ENCODE measurements at regions not wholly inside any gene's neighbourhood (a gene's known extent, or its start where the extent isn't known, plus 50 kb on each side); places are given as distances from the start of the nearest gene placed in this dataset.
"Not testable (repeated sequence)": the region's sequence is repeated elsewhere in the genome, so short reads cannot be mapped to it uniquely, and the experiment has no call there.

DNA sequence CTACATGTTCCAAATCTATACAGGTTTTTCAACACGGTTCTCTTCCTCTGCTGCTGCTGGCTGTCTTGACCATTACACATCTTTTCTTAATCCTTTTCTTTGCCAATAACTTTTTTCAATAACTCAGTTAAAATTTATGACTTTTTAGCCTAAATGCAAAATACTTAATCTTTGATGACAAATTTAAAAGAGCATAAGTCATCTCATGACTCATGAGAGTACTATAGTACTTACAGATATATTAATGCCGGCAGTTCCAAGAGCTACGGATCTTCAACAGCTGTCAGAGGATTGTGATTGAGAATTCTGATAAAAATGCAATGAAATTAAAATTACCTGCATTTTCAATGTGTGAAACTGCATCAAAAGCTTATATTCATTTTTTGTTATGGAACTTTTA lies 105.5 kb downstream of the KPNA2 start:
- no peak for DNase-seq (ENCODE audit: low read depth)

DNA sequence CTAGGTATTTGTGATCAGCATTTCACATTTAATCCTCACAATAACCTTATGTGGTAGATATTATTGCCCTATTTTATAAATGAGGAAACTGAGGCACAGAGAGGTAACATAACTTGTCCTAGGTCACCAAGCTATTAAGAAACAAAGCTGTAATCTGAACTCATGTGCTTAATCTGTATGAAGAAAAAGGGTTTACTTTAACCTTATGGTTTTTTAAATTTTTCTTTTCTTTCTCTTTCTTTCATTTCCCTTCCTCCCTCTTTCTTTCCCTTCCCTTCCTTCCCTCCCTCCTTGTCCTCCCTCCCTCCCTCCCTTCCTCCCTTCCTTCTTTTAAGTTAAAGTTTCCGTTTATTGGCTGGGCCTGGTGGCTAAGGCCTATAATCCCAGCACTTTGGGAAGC lies 105.2 kb upstream of the AMZ2 start:
- DNase-seq (ENCODE audit: low read depth): no peak

DNA sequence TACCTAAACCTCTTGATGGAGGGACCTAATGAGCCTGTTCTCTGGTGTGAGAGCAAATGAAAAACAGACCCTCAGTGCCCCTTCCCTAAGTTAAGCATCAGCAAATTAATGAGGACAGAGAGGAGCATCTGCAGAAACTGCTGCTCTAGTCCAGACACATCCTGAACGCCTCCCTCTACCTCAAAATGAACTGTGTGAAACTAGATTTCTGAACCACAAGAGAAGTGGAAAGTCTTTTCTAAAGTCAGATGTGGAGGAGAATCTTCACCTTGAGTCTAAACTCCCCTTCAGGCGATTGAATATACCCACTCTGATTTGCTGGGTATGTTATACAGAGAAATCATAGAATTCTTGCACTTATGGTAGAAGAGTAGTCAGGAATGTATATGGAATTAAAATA lies 104.4 kb upstream of the AMZ2 start:
- DNase-seq (ENCODE audit: low read depth): no peak

DNA sequence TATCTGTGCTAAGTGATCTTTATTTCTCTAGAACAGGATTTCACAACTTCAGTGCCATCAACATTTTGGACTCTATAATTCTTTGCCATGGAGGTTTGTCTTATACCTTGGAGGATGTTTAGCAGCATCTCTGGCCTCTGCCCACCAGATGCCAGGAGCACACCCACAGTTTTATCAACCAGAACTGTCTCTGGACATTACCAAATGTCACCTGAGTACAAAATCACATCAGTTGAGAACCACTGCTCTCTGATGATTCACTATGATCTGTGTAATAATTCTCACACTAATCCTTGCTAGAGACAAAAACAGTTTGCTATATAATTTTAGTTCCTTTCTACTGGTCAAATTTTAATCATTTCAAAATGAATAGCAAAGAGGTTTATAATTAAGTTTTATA lies 102.8 kb upstream of the AMZ2 start:
- no peak for DNase-seq (ENCODE audit: low read depth)

DNA sequence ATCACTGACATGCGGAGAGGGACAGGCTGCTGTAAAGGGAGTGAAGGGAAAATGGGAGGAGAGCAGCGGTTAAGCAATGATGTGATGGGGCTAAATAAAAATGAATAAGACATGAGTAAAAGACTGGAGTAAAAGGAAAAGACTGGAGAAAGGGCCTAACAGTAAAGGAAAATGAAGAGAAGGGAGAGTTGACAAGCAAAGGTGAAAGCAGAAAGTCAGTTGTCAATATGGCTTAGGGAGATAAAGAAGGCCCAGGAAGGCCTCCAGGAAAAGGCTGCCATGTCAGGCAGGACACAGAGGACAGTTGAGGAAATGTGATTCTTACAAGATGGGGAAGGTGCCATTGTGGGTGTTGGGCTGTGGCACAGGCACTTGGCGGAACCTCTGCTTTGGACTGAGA lies 98.9 kb upstream of the AMZ2 start:
- no peak for DNase-seq (ENCODE audit: low read depth)

DNA sequence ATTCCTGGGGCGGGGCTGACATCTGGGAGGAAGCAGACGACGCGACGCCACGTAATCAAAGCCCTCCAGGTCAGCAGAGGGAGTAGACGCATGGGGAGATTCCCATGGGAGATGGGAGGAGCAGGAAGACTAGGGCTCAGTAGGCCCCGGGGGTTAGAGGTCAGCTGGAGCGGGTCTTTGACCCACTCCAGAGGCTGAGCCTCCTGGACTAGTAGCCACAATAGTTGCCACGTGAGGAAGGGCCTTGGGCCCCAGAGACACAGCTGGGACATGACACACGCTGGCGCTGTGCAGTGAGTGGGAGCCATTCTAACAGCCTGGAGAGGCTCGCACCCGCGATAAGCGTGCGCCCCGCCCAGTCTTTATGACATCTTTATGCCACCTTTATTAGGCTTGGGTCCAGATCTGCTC lies 95.7 kb upstream of the AMZ2 start:
- no peak for DNase-seq (ENCODE audit: low read depth)

DNA sequence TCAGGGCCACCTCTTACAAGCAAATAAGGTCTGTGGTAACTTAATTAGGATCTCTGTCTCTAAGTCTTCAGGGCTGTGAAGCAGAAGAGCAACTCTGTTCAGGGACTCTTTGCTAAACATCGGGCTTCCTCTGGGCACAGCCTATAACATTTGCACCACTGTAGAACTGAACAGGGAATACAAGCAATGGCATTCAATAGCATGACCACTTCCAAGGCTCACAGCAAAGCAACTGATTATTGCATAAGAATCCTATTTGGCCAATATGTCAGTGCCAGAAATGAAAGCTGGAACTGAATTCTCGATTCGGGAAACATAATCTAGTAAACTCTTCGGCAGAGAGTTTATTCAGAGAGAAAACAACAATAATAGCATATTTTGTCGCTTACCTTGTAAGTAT lies 92.2 kb upstream of the AMZ2 start:
- no peak for DNase-seq (ENCODE audit: low read depth)

DNA sequence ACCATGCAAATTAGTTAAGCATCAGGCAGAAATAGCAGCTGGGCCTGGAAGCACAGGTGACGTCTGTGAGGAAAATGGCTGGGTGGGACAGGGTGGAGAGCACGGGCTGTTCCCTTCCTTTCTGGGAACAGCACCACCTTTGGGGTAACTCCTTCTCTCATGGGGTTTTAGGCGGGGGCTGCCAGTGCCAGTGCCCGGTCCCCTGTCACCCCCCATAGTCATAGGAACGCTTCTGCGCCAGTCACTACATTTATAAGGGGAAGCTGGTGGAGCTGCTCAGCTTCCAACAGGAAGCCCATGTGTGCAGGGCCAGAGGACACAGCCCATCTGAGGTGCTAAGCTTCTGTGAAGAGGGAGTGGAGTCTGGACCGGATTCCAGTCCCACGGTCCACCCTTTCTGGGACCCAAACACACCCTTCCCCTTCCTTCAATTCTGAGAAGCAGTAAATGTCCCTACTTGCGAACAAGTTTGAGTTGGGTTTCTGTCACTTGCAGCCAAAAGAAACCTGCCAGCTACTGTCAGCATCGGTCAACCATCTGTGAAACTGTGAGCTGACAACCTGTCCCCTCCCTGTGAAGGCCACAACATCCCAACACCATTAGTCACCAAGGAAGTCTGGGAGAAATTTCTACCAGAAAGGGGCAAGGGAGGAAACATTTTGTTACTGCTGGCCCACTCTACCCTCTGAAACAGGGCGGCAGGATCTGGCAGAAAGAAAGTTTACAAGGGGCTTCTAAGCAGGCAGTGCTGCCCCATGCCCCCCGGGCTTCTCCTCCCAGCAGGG lies 86.0 kb upstream of the AMZ2 start:
- peak; percentile 19 for DNase-seq (ENCODE audit: low read depth)

DNA sequence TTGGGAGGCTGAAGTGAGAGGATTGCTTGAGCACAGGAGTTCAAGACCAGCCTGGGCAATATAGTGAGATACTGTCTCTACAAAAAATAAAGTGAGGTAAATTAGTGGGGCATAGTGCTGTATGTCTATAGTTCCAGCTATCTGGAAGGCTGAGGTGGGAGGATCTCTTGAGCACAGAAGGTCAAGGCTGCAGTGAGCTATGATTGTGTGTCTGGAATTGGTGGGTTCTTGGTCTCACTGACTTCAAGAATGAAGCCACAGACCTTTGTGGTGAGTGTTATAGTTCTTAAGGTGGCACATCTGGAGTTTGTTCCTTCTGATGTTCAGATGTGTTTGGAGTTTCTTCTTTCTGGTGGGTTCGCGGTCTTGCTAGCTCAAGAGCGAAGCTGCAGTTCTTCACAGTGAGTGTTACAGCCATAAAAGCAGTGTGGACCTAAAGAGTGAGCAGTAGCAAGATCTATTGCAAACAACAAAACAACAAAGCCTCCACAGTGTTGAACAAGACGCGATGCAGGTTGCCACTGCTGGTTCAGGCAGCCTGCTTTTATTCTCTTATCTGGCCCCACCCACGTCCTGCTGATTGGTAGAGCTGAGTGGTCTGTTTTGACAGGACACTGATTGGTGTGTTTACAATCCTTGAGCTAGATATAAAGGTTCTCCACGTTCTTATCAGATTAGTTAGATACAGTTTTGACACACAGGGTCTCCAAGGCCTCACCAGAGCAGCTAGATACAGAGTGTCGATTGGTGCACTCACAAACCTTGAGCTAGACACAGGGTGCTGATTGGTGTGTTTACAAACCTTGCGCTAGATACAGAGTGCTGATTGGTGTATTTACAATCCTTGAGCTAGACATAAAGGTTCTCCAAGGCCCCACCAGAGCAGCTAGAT lies 79.3 kb upstream of the AMZ2 start:
- not testable (repeated sequence) for DNase-seq (ENCODE audit: low read depth)

DNA sequence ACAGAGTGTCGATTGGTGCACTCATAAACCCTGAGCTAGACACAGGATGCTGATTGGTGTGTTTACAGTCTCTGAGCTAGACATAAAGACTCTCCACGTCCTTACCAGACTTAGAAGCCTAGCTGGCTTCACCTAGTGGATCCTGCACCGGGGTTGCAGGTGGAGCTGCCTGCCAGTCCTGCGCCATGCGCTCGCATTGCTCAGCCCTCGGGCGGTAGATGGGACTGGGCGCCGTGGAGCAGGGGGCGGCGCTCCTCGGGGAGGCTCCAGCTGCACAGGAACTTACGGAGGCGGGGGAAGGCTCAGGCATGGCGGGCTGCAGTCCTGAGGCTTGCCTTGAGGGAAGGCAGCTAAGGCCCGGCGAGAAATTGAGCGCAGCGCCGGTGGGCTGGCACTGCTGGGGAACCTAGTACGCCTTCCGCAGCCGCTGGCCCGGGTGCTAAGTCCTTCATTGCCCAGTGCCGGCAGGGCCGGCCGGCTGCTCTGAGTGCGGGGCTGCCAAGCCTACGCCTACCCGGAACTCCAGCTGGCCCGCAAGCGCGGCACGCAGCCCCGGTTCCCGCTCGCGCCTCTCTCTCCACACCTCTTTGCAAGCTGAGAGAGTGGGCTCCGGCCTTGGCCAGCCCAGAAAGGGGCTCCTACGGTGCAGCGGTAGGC lies 78.5 kb upstream of the AMZ2 start:
- not testable (repeated sequence) for DNase-seq (ENCODE audit: low read depth)

DNA sequence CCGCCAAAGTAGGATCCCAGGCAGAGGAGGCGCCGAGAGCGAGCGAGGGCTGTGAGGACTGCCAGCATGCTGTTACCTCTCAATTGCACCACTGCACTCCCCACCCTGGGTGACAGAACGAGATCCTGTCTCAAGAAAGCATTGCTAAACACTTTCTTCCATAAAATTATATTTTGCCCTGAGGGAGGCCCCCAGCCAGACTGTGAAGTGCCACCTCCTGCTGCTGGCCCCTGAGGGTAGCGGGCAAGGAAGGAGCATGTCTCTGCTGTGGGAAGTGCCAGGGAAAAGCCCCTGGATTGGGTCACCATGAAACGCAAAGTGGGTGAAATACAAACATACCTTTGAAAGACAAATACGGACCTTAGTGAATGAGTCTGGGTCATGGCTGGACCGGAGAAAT lies 78.0 kb upstream of the AMZ2 start:
- no peak for DNase-seq (ENCODE audit: low read depth)

DNA sequence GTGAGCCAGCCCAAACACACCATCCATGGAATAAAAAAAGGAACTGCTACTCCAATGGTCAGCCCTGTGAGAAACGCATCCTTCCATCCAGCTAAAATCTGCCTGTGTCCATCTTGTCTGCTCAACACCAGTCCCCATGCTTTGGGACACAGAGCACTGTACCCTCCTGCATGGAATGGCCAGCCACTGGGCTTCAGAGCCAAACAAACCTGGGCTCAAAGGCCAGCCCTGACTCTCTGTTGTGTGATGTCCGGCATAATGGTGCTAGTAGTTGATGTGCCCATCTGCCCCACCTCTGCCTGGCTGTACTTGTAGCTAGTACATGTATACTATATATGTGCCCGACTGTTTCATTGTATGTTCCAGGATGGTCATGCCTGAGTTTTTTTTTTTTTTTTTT lies 77.6 kb upstream of the AMZ2 start:
- no peak for DNase-seq (ENCODE audit: low read depth)

DNA sequence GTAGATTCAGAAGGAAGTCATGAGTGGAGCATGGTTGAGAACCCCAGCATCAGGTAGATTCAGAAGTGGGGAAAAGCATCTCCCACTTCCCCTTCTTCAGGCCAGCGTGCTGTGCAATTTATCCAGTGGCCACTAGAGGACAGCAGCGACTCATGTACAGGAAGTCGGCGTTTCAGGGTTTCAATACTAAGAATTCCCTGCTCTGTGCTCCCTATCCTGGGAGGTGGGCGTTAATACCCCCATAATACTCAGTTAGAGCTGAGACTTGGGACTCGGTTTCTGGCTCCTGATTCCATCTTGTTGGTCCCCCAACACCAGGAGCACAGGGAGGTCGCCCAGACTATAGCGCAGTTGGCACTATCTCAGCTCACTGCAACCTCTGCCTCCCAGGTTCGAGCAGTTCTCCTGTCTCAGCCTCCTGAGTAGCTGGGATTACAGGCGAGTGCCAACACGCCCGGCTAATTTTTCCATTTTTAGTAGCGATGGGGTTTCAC lies 75.3 kb upstream of the AMZ2 start:
- peak; percentile 69 for DNase-seq (ENCODE audit: low read depth)

DNA sequence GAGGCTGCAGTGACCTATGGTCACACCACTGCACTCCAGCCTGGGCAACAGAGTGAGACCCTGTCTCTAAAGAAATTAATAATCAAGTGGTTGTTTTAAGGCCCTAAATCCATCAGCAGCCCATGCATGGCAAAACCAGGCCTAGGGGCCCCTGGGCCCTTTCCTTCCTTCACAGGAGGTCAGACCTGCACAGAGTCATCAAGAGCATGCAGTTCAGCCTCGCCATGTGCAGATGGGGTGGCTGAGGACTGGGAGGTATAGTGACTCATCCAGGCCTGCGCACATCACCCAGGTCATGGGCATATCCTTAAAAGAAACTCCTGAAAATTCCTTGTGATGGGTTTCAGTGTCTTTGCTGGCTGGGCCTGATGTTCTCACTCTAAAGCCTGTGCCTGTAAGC lies 72.4 kb upstream of the AMZ2 start:
- no peak for DNase-seq (ENCODE audit: low read depth)

DNA sequence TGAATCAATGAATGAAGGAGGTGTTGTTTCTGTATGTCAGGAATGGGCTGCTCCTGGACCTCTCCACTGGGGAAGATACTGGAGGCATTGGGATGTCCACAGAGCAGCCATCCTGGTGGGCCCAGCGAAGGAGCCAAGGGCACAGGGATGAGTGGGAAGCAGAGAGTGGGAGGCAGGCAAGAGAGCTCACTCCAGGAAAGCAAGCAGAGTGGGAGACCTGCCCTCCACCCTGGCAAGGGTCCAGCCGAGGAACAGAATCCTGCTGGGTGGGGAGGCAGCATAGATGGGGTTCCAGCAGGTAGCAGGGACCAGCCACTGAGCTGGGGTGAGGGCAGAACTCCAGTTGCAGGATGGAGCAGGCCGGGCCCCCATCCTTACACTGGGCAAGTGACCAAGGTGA lies 71.9 kb upstream of the AMZ2 start:
- no peak for DNase-seq (ENCODE audit: low read depth)

DNA sequence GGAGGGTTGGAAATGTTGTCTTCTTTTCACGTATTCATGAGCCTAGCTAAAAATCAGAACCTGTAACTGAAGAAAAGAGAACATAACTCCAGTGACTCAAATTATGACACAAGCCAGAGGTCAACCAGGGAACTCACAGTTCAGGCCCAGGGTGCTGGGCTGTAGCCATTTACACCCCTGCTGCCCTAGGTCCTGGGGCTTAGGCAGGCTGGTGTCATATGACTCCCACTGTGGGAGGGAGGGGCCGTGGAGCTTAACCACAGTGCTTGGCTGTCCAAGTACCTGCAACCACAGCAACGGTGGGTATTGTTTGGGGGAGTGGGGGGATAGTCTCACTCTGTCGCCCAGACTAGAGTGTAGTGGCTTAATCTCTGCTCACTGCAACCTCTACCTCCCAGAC lies 71.1 kb upstream of the AMZ2 start:
- DNase-seq (ENCODE audit: low read depth): no peak

DNA sequence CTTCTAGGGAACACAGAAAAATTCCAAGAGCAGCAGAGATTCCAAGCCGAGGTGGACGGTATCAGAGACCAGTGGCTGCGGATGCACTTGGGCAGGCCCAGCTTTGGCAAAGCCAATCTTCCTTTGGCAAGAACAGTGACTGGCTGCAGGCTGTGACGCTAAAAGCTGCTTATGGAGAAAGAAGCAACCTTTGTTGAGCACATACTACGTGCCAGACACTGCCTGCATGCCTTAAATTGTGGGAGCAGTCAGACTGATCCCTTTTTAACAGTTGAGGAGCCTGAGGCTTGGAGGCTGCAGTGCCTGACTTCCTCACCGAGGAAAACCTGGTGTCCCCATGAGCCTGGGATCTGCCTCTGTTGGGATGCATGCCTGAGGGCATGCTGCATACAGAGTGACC lies 69.0 kb upstream of the AMZ2 start:
- no peak for DNase-seq (ENCODE audit: low read depth)

DNA sequence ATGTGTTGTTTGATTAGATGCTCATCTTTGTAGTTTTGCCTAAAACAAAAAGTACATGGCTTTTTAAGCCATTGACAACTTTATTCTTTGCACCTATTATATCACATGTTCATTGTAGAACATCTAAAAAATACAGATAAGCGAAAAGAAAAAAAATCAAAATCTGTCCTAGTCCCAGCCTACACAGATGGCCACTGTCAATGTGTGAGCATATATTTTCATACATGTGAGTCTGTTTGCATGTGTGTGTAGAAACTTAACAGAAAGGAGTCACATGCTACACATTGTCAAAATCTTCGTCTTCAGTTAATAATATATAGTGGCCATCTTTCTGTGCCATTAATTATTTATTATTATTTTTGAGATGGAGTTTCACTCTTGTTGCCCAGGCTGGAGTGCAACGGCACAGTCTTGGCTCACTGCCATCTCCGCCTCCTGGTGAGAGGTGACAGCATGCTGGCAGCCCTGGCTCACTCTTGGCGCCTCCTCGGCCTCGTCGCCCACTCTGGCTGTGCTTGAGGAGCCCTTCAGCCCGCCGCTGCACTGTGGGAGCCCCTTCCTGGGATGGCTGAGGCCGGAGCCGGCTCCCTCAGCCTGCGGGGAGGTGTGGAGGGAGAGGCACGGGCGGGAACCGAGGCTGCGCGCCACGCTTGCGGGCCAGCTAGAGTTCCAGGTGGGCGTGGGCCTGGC lies 68.5 kb upstream of the AMZ2 start:
- DNase-seq (ENCODE audit: low read depth): no peak

DNA sequence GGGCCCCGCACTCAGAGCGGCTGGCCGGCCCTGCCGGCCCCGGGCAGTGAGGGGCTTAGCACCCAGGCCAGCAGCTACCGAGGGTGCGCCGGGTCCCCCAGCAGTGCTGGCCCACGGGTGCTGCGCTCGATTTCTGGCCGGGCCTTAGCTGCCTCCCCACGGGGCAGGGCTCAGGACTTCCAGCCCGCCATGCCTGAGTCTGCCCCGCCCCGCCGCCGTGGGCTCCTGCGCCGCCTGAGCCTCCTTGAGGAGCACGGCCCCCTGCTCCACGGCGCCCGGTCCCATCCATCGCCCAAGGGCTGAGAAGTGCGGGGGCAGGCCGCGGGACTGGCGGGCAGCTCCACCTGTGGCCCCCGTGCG lies 67.9 kb upstream of the AMZ2 start:
- DNase-seq (ENCODE audit: low read depth): no peak

DNA sequence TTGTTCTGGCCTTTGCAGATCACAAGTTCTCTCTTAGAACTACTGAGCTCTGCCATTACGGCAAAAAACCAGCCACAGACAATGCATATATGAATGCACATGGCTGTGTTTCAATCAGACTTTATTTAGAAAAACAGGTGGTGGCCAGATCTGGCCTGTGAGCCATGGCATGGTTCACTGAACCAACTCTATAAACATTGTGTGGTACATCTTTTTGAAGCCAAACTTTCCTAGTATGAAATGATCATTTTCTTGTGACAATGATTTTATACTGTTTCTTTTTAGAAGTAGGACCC lies 65.9 kb upstream of the AMZ2 start:
- DNase-seq (ENCODE audit: low read depth): no peak

DNA sequence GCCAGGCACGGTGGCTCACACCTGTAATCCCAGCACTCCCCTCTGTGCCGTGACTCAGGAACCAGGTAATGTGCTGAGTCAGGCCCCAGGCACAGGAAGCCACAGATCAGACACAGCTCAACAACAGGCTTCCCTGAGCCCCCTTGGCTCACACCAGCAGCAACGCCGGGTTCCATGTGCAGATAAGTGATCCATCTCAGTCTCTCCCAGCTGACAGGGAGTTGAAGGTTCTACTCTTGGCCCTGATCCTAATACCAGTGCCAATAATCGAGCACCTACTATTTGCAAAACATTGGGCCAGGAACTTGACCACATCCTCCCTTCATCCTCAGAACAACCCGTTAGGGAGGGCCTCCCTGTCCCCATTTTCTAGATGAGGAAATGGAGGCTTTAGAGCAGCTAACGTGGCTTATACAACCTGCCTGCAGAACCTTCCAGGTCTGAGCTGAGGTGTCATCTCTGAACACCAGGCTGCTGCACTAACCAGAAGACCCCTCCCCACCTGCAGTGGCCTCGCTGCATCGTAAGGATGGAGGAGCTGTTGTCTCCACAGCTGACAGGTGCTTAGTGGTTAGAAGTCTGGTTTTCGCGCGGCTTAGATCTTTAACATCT lies 64.8 kb upstream of the AMZ2 start:
- no peak for DNase-seq (ENCODE audit: low read depth)

DNA sequence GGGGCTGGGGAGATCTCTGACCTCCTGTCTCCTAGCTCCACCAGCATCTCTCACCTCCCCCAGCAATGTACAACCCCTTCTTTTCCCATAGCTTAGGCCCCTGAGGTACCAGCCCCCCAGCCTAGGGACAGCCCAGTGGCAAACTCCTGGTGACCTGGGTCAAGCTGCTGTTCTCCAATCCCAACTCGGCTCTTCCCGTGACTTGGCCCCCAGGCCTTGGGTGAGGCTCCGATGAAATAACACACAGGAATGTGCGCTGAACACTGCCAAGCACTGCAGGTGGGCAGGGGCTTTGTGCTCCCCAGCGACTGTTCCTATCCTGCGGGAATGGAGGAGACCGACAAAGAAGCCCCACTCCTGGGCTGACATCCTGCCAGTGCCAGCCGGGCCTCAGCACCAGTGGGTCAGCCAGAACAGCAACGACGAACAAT lies 63.7 kb upstream of the AMZ2 start:
- peak; percentile 42 for DNase-seq (ENCODE audit: low read depth)

All from Daoy (cell line).